GM12865 (cell line): ENCODE measurements at regions not wholly inside any gene's neighbourhood (a gene's known extent, or its start where the extent isn't known, plus 50 kb on each side); places are given as distances from the start of the nearest gene placed in this dataset.
"Not testable (repeated sequence)": the region's sequence is repeated elsewhere in the genome, so short reads cannot be mapped to it uniquely, and the experiment has no call there.

Source experiments
- DNase-seq: peaks from one replicate; pipeline ENCODE4 v3.0.0; 2010; ENCODE audit warnings: low read depth
- H3K4me3 ChIP-seq: 2 replicates; pipeline ENCODE4 v1.5.1; 2011; ENCODE audit warnings: mild to moderate bottlenecking, low read depth, low read length, control low read depth
- TF ChIP-seq, protein P1 (sequence below): IDR thresholded peaks from 2 replicates; pipeline ENCODE4 v1.5.1; 2011; ENCODE audit warnings: low read length, control low read depth, low read depth, inconsistent platforms; ENCODE audit not compliant: insufficient read depth; ENCODE audit errors: missing control alignments

DNA sequence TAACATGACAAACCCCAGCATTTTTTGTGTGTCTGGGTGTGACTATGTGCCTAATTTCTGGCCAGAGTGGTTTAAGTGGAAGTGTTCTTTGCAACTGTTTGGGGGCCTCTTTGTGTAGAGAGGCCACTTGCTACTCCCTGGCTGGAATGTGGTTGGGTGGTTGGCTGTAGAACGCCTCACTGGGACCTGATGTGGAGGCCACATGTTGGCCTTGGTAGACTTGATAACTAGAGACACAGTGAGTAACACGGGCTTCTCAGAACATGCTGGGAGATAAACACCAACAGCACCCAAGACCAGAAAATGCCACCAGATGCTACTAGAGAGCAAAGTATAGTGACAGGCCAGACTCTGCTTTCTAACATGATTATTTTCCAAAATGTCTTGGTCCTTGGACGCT is 111.2 kb upstream of the ZFP64 start:
- no peak overlapping the region for H3K4me3 ChIP-seq
- TF ChIP-seq, protein P1, sequence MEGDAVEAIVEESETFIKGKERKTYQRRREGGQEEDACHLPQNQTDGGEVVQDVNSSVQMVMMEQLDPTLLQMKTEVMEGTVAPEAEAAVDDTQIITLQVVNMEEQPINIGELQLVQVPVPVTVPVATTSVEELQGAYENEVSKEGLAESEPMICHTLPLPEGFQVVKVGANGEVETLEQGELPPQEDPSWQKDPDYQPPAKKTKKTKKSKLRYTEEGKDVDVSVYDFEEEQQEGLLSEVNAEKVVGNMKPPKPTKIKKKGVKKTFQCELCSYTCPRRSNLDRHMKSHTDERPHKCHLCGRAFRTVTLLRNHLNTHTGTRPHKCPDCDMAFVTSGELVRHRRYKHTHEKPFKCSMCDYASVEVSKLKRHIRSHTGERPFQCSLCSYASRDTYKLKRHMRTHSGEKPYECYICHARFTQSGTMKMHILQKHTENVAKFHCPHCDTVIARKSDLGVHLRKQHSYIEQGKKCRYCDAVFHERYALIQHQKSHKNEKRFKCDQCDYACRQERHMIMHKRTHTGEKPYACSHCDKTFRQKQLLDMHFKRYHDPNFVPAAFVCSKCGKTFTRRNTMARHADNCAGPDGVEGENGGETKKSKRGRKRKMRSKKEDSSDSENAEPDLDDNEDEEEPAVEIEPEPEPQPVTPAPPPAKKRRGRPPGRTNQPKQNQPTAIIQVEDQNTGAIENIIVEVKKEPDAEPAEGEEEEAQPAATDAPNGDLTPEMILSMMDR = no peak
- DNase-seq = no peak

GRCh38 chr20:52302051-52302450 is 110.5 kb upstream of the ZFP64 start:
- DNase-seq, H3K4me3 ChIP-seq: not testable (repeated sequence)

DNA sequence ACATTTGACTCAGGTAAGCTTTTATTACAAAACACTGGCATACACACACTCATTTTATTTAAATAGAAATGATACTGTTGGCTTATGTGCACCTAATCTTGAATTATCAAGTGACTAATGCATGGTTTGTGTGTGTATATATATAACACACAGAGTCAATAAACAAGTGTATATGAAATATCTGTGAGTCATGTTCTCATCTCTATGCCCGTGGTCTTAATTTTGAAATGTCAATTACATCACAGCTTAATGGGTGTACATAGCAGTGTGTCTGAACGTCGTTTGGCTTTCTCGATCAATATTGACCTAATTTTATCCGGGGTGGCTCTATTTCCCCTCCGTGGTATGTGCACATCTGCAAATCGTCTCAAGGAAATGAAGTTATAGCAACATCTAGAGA is 104.0 kb upstream of the ZFP64 start:
- no peak overlapping the region for H3K4me3 ChIP-seq
- TF ChIP-seq, protein P1 = no peak
- no peak for DNase-seq

- TF ChIP-seq, protein P1 = no peak
- no peak for DNase-seq
- no peak overlapping the region for H3K4me3 ChIP-seq
Measured at GRCh38 chr20:52294106-52294628, 102.6 kb upstream of the ZFP64 start.

DNA sequence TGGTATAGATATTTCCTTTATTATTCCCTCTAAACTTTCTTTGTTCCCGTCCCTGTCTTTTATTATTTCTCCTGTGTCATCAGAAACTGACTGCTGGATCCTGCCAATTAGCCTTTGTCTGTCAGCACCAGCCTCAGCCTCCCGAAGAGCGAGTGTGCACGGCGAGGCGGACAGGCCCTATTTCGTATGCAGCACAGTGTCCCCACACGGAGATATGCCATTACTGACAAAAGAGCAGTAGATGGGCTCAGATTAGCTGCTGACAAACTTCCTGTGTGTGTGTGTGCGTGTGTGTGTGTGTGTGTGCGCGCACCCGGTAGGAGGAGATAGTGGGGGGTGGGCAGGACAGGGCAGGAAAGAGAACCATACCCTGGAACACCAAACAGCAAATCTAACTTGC is 99.5 kb upstream of the ZFP64 start:
- TF ChIP-seq, protein P1 = no peak
- no peak overlapping the region for H3K4me3 ChIP-seq
- DNase-seq = no peak

- no peak for DNase-seq
- TF ChIP-seq, protein P1 = no peak
- no peak overlapping the region for H3K4me3 ChIP-seq
Measured at GRCh38 chr20:52290569-52290968, 99.0 kb upstream of the ZFP64 start.

DNA sequence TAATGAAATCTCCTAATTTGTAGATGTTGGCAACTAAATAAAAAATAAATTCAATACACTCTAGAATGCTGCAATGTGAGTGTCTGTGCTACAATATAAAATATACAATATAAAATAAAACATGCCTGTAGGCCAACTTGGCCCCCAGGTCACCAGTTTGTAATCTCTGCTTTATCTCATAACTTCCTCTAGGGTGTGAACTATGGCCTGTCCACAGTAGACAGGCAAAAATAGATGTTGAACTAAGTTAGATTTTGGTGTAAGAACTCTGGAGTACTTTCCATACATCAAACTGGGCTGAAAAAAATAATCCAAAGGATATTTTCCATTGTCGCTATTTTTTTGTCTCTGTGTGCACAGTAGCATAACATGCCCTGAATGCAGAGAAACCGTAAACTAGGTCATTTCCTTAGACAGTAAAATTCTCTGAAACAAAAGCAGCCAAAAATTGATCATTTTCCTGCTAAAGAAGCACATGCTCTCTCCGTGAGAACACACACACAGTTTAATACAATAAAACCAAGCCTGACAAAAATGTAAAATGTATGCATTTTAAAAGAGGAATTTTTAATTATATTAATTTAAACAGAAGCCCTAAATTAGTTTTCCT is 98.5 kb upstream of the ZFP64 start:
- TF ChIP-seq, protein P1 = no peak
- DNase-seq = no peak
- H3K4me3 ChIP-seq = no peak overlapping the region
